ENCODE measurements at regions not wholly inside any gene's neighbourhood (a gene's known extent, or its start where the extent isn't known, plus 50 kb on each side); places are given as distances from the start of the nearest gene placed in this dataset.
"Not testable (repeated sequence)": the region's sequence is repeated elsewhere in the genome, so short reads cannot be mapped to it uniquely, and the experiment has no call there.

- TF ChIP-seq, protein P1, sequence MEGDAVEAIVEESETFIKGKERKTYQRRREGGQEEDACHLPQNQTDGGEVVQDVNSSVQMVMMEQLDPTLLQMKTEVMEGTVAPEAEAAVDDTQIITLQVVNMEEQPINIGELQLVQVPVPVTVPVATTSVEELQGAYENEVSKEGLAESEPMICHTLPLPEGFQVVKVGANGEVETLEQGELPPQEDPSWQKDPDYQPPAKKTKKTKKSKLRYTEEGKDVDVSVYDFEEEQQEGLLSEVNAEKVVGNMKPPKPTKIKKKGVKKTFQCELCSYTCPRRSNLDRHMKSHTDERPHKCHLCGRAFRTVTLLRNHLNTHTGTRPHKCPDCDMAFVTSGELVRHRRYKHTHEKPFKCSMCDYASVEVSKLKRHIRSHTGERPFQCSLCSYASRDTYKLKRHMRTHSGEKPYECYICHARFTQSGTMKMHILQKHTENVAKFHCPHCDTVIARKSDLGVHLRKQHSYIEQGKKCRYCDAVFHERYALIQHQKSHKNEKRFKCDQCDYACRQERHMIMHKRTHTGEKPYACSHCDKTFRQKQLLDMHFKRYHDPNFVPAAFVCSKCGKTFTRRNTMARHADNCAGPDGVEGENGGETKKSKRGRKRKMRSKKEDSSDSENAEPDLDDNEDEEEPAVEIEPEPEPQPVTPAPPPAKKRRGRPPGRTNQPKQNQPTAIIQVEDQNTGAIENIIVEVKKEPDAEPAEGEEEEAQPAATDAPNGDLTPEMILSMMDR (conservative IDR thresholded peaks at IDR 0.05), result no peak
- TF ChIP-seq ZFX (IDR thresholded peaks at IDR 0.05), result no peak
- H3K27ac ChIP-seq, result no peak overlapping the region
These were observed 467.5 kb downstream of the FBXO15 start for GRCh38 chr18:73679941-73680712.

DNA sequence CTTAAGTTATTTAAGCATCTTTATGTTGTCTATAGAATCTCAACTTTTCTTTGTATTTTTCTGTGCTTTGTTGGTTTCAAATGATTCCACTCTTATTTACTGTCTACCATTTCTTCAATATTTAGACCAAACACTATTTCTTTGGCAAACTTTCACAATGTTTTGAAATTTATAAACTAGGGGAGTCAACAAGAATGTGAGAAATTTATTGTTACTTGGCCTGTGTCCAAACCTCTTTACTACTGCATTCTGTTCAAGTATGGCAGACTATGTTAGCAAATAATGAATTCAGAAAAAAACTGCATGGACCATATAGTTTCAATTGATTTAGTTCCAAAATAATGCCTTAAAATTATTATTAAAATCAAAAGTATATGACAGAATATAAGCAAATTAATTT lies 470.2 kb downstream of the FBXO15 start:
- TF ChIP-seq, protein P1 (conservative IDR thresholded peaks at IDR 0.05), result no peak
- TF ChIP-seq ZFX (IDR thresholded peaks at IDR 0.05), result no peak
- H3K27ac ChIP-seq, result no peak overlapping the region

- H3K27ac ChIP-seq, result no peak overlapping the region
- no peak for TF ChIP-seq ZFX (IDR thresholded peaks at IDR 0.05)
- TF ChIP-seq, protein P1 (conservative IDR thresholded peaks at IDR 0.05), result no peak
These were observed 473.3 kb downstream of the FBXO15 start for GRCh38 chr18:73674125-73674865.

DNA sequence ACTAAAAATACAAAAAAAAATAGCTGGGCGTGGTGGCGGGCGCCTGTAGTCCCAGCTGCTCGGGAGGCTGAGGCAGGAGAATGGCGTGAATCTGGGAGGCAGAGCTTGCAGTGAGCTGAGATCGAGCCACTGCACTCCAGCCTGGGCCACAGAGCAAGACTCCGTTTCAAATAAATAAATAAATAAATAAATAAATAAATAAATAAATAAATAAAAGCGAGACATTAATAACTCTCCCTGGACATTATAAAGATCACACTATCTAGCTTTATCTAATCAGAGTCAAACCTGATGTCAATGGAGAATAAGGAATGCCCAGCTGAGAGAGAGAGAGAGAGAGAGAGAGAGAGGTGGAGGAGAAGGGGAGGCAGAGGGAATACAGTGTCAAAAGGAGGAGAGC lies 476.2 kb downstream of the FBXO15 start:
- not testable (repeated sequence) for H3K27ac ChIP-seq

DNA sequence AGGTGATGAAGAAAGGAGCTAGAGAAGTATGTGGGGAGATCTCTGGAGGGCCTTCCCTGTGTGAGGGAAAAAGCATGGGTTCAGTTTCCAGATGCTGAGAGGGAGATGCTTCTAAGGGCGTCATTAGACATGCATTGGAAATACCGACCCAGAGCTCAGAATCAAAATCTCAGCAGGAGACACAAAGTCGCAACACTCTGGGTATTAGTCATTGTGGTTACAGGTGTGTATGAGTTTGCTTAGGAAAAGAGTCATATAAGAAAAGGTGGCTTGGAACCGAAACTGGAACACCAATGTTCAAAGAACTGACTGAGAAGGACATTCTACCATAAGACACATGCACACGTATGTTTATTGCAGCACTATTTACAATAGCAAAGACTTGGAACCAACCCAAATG lies 477.1 kb downstream of the FBXO15 start:
- H3K27ac ChIP-seq, result no peak overlapping the region
- TF ChIP-seq, protein P1 (conservative IDR thresholded peaks at IDR 0.05), result no peak
- no peak for TF ChIP-seq ZFX (IDR thresholded peaks at IDR 0.05)

GRCh38 chr18:73670039-73670438 lies 477.6 kb downstream of the FBXO15 start:
- no peak overlapping the region for H3K27ac ChIP-seq
- TF ChIP-seq ZFX (IDR thresholded peaks at IDR 0.05), result no peak
- TF ChIP-seq, protein P1 (conservative IDR thresholded peaks at IDR 0.05), result no peak

GRCh38 chr18:73669297-73669696 lies 478.3 kb downstream of the FBXO15 start:
- TF ChIP-seq ZFX (IDR thresholded peaks at IDR 0.05), result no peak
- TF ChIP-seq, protein P1 (conservative IDR thresholded peaks at IDR 0.05), result no peak
- no peak overlapping the region; the same call in 1 of the 2 replicates for H3K27ac ChIP-seq

Measured in C4-2B (cell line).